K562 (cell line): ENCODE measurements at regions not wholly inside any gene's neighbourhood (a gene's known extent, or its start where the extent isn't known, plus 50 kb on each side); places are given as distances from the start of the nearest gene placed in this dataset.

Experiments used
- ATAC-seq: fragments of 200-7000 bp; cut with Tn5 transposase; 3 replicates; pipeline ENCODE4 v1.9.1; 2020; ENCODE audit warnings: moderate library complexity
- BruUV-seq: library from RNA; stranded (reverse); fragments of 400-500 nt; replicated peaks from 2 replicates; lab custom pipeline; 2021; lab: Mats Ljungman, UMichigan
- CTCF ChIA-PET: fragments of 300-600 bp; formaldehyde crosslinking; extraction: SDS; loops from one replicate; lab custom pipeline; 2021; ENCODE audit warnings: low intra/inter-chr PET ratio; lab: Yijun Ruan, JAX
- POLR2A ChIA-PET: fragments of 300-600, 350-650 bp; sonication (Branson Sonifier 250); formaldehyde crosslinking; extraction: SDS; loops from one replicate; lab custom pipeline; 2021; ENCODE audit warnings: antibody characterized with exemption, inconsistent platforms; lab: Yijun Ruan, JAX
- DNase-seq, 4 experiments: peaks; one replicate each; pipeline versions ENCODE4 v3.0.0 to v3.0.0-alpha.2; 2011 to 2018; ENCODE audit warnings: low spot score in 3 of 4, mixed read lengths in 3 of 4; ENCODE audit errors: extremely low read depth in 1 of 4
- FAIRE-seq: peaks from 2 replicates; lab custom pipeline; 2011; peaks lifted over from hg19 to GRCh38; lab: Jason Lieb, UNC
- H2AFZ ChIP-seq: 2 replicates; pipeline ENCODE4 v1.6.0; 2011; ENCODE audit warnings: low read depth, low read length, control low read depth, inconsistent platforms
- H3K27ac ChIP-seq: fragments of 200-600 bp; 3 replicates; pipeline ENCODE4 v1.8.0; 2011; ENCODE audit warnings: low read depth, mild to moderate bottlenecking, control low read depth, inconsistent platforms, low read length, moderate library complexity, mixed read lengths; ENCODE audit errors: extremely low read depth
- H3K27me3 ChIP-seq, 2 experiments: fragments of 300-600 bp in 1 of 2; 2 replicates in 1 of 2; 3 replicates in 1 of 2; pipeline versions ENCODE4 v1.6.0 to v1.8.0; 2011; ENCODE audit warnings: inconsistent platforms in 2 of 2, low read length in 2 of 2, mild to moderate bottlenecking in 1 of 2, mixed read lengths in 1 of 2, moderate library complexity in 1 of 2; ENCODE audit not compliant: control insufficient read depth in 2 of 2, insufficient read depth in 2 of 2
- H3K36me3 ChIP-seq: fragments of 300-600 bp; 3 replicates; pipeline ENCODE4 v1.8.0; 2011; ENCODE audit warnings: mild to moderate bottlenecking, low read length, inconsistent platforms; ENCODE audit not compliant: control insufficient read depth, insufficient read depth
- H3K4me1 ChIP-seq, 2 experiments: fragments of 200-600 bp in 1 of 2; replicated peaks in 1 of 2; 2 replicates in 1 of 2; 3 replicates in 1 of 2; pipeline versions ENCODE4 v1.5.1 to v1.8.0; 2011; ENCODE audit warnings: inconsistent platforms in 2 of 2, low read length in 2 of 2, mild to moderate bottlenecking in 1 of 2, mixed read lengths in 1 of 2, moderate library complexity in 1 of 2; ENCODE audit not compliant: control insufficient read depth in 2 of 2, insufficient read depth in 2 of 2
- H3K4me2 ChIP-seq: 2 replicates; pipeline ENCODE4 v1.6.1; 2011; ENCODE audit warnings: low read length, control low read depth, inconsistent platforms, mixed read lengths; ENCODE audit not compliant: insufficient read depth
- H3K4me3 ChIP-seq: fragments of 200-600 bp; sonication (generic), shearing (Covaris generic); 2 replicates; pipeline ENCODE4 v1.5.1; 2016; ENCODE audit warnings: control low read depth, inconsistent platforms
- H3K79me2 ChIP-seq: fragments of 200-600 bp; 3 replicates; pipeline ENCODE4 v1.8.0; 2011; ENCODE audit warnings: low read length, inconsistent platforms; ENCODE audit not compliant: control insufficient read depth, insufficient read depth
- H3K9ac ChIP-seq, 2 experiments: 2 replicates each; pipeline versions ENCODE4 v1.6.0 to v1.6.1; 2011; ENCODE audit warnings: low read depth in 2 of 2, low read length in 2 of 2, control low read depth in 1 of 2, inconsistent platforms in 1 of 2, mild to moderate bottlenecking in 1 of 2, mixed read lengths in 1 of 2; ENCODE audit not compliant: insufficient read depth in 1 of 2
- H3K9me1 ChIP-seq: one replicate; pipeline ENCODE4 v1.6.0; 2011; ENCODE audit warnings: inconsistent platforms, mild to moderate bottlenecking, low read length, moderate library complexity; ENCODE audit not compliant: control insufficient read depth, insufficient read depth
- H3K9me3 ChIP-seq: replicated peaks from 2 replicates; pipeline ENCODE4 v1.5.1; 2011; ENCODE audit warnings: low read depth, low read length, inconsistent platforms; ENCODE audit not compliant: control insufficient read depth, insufficient read depth
- H4K20me1 ChIP-seq: replicated peaks from 2 replicates; pipeline ENCODE4 v1.6.1; 2011; ENCODE audit warnings: low read length, inconsistent platforms, mixed read lengths; ENCODE audit not compliant: control insufficient read depth, insufficient read depth
- CBFA2T2 ChIP-seq: fragments of 450-650 bp; conservative IDR thresholded peaks from 2 replicates; pipeline ENCODE4 v1.6.1; 2017; ENCODE audit warnings: mild to moderate bottlenecking
- CHCHD3 ChIP-seq: fragments of 250-450 bp; sonication (Bioruptor Pico); IDR thresholded peaks from 2 replicates; pipeline ENCODE4 v2.1.2; 2022; ENCODE audit warnings: mild to moderate bottlenecking
- ETS2 ChIP-seq: IDR thresholded peaks from 2 replicates; pipeline ENCODE4 v1.6.1; 2016; ENCODE audit warnings: borderline replicate concordance, missing genetic modification characterization, mild to moderate bottlenecking, moderate library complexity, missing compliant biosample characterization; ENCODE audit not compliant: poor library complexity, severe bottlenecking
- GTF2F1 ChIP-seq: IDR thresholded peaks from 2 replicates; pipeline ENCODE4 v1.6.1; 2011; ENCODE audit warnings: low read depth, low read length, improper control_type of control experiment
- HEY1 ChIP-seq: fragments of 250-450 bp; sonication (Bioruptor Pico); IDR thresholded peaks from 2 replicates; pipeline ENCODE4 v1.5.0; 2020; ENCODE audit warnings: mild to moderate bottlenecking, moderate library complexity, borderline replicate concordance
- HMGXB4 ChIP-seq: sonication (generic); formaldehyde crosslinking; IDR thresholded peaks from 2 replicates; pipeline ENCODE4 v1.8.1; 2023; ENCODE audit warnings: mild to moderate bottlenecking, missing genetic modification reagents
- SAFB2 ChIP-seq: fragments of 200-400 bp; formaldehyde crosslinking; IDR thresholded peaks from 2 replicates; pipeline ENCODE4 v1.6.1; 2018; ENCODE audit warnings: borderline replicate concordance, low read length, low read depth, moderate library complexity; ENCODE audit not compliant: severe bottlenecking
- SMARCB1 ChIP-seq: IDR thresholded peaks from 2 replicates; pipeline ENCODE4 v1.6.1; 2011; ENCODE audit warnings: improper control_type of control experiment, low read depth; ENCODE audit not compliant: insufficient read length
- WHSC1 ChIP-seq: IDR thresholded peaks from one replicate; pipeline ENCODE4 v1.6.1; 2012; ENCODE audit warnings: low read length, control low read depth, inconsistent platforms
- WGBS: fragments of 100-300 bp; shearing (Covaris generic); methylation state at CpG from one replicate; pipeline ENCODE4 v1.1.6; 2016; ENCODE audit warnings: low coverage, mixed read lengths; ENCODE audit not compliant: insufficient coverage; ENCODE audit errors: missing lambda C conversion rate; 5-methylcytosine and 5-hydroxymethylcytosine counted together
- in situ Hi-C: fragments of 300-500 bp; cut with MboI; formaldehyde crosslinking; loops from 4 replicates; pipeline ENCODE4 v1.15.0; 2018; ENCODE audit warnings: inconsistent platforms, mixed read lengths
- intact Hi-C: fragments of 100-400 bp; cut with micrococcal nuclease; formaldehyde crosslinking; loops from 2 replicates; pipeline ENCODE4 v1.14.2; 2022
- TF ChIP-seq, protein P1 (sequence below): fragments of 450-650 bp; conservative IDR thresholded peaks from 2 replicates; pipeline ENCODE4 v1.6.1; 2016; ENCODE audit warnings: missing genetic modification characterization, low read depth, mild to moderate bottlenecking, control low read depth, missing compliant biosample characterization
- TF ChIP-seq, protein P2 (sequence below): sonication (generic); formaldehyde crosslinking; IDR thresholded peaks from 2 replicates; pipeline ENCODE4 v1.8.0; 2022; ENCODE audit warnings: missing genetic modification reagents, mild to moderate bottlenecking, moderate library complexity, borderline replicate concordance

- no peak overlapping the region for H3K4me3 ChIP-seq
- H3K9me3 ChIP-seq = no peaks in the 10 kb centered on the region
- no peaks in the 10 kb centered on the region for H3K79me2 ChIP-seq
- no peak overlapping the region for H3K27ac ChIP-seq
- in situ Hi-C loops = no loop called here
- no peaks in the 10 kb centered on the region for H3K27me3 ChIP-seq
- POLR2A ChIA-PET = no interaction called here
- WGBS = 7% methylated on average over 2 of the region's 2 CpGs
- CTCF ChIA-PET = no interaction called here
- no TSS peak for BruUV-seq
- no peak overlapping the region for H2AFZ ChIP-seq
- H3K4me2 ChIP-seq = no peak overlapping the region
- no peak overlapping the region for H3K9ac ChIP-seq
- H3K4me1 ChIP-seq = no peaks in the 10 kb centered on the region
- H3K9me1 ChIP-seq = no peaks in the 10 kb centered on the region
- intact Hi-C loops = no loop called here
- no peaks in the 10 kb centered on the region for H3K36me3 ChIP-seq
- no peak for ATAC-seq
- no peak for FAIRE-seq
- DNase-seq = no peak
- no peaks in the 10 kb centered on the region for H4K20me1 ChIP-seq
- TF ChIP-seq WHSC1 (no peak), CBFA2T2 (no peak), GTF2F1 (no peak), HMGXB4 (CRISPR knock-in tag) (no peak), SAFB2 (no peak), HEY1 (CRISPR knock-in tag) (no peak), SMARCB1 (no peak), ETS2 (tag) (no peak), CHCHD3 (CRISPR knock-in tag) (no peak)
- TF ChIP-seq, protein P1, sequence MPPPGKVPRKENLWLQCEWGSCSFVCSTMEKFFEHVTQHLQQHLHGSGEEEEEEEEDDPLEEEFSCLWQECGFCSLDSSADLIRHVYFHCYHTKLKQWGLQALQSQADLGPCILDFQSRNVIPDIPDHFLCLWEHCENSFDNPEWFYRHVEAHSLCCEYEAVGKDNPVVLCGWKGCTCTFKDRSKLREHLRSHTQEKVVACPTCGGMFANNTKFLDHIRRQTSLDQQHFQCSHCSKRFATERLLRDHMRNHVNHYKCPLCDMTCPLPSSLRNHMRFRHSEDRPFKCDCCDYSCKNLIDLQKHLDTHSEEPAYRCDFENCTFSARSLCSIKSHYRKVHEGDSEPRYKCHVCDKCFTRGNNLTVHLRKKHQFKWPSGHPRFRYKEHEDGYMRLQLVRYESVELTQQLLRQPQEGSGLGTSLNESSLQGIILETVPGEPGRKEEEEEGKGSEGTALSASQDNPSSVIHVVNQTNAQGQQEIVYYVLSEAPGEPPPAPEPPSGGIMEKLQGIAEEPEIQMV (tag) = no peak
- TF ChIP-seq, protein P2, sequence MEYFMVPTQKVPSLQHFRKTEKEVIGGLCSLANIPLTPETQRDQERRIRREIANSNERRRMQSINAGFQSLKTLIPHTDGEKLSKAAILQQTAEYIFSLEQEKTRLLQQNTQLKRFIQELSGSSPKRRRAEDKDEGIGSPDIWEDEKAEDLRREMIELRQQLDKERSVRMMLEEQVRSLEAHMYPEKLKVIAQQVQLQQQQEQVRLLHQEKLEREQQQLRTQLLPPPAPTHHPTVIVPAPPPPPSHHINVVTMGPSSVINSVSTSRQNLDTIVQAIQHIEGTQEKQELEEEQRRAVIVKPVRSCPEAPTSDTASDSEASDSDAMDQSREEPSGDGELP (CRISPR knock-in tag) = no peak
Observed at GRCh38 chr20:39489986-39490560, 527.9 kb downstream of the DHX35 start.
